PC-3 (cell line): ENCODE measurements at regions not wholly inside any gene's neighbourhood (a gene's known extent, or its start where the extent isn't known, plus 50 kb on each side); places are given as distances from the start of the nearest gene placed in this dataset.
A peak's percentile ranks its signal among the peaks of the same experiment; 100 is the strongest.

Source experiments
- ATAC-seq: fragments of 200-7000 bp; cut with Tn5 transposase; 2 replicates; pipeline ENCODE4 v1.9.1; 2020; ENCODE audit warnings: mild to moderate bottlenecking, moderate library complexity
- BruUV-seq: library from RNA; stranded (reverse); fragments of 400-500 nt; replicated peaks from 2 replicates; lab custom pipeline; 2021; lab: Mats Ljungman, UMichigan
- CTCF ChIA-PET: fragments of 300-600 bp; sonication (Branson Sonifier 250); formaldehyde crosslinking; loops from one replicate; lab custom pipeline; 2022; ENCODE audit warnings: antibody characterized with exemption; lab: Charles Lee
- POLR2A ChIA-PET: fragments of 300-600 bp; sonication (Branson Sonifier 250); formaldehyde crosslinking; loops from one replicate; lab custom pipeline; 2022; ENCODE audit warnings: antibody characterized with exemption; ENCODE audit not compliant: unreplicated experiment; lab: Charles Lee
- DNase-seq: peaks from one replicate; pipeline ENCODE4 v3.0.0-alpha.2; 2015
- H2AFZ ChIP-seq: fragments of 300-600 bp; sonication (generic); 2 replicates; pipeline ENCODE4 v1.6.0; 2016; ENCODE audit warnings: antibody characterized with exemption, low read length
- H3F3A ChIP-seq: fragments of 300-600 bp; sonication (generic); one replicate; pipeline ENCODE4 v1.6.0; 2017; ENCODE audit warnings: antibody characterized with exemption, low read length, control low read depth, mild to moderate bottlenecking; ENCODE audit not compliant: unreplicated experiment
- H3K27ac ChIP-seq: fragments of 300-600 bp; sonication (generic); 2 replicates; pipeline ENCODE4 v1.5.1; 2016; ENCODE audit warnings: mild to moderate bottlenecking, low read length
- H3K27me3 ChIP-seq: fragments of 300-600 bp; sonication (generic); 2 replicates; pipeline ENCODE4 v1.6.1; 2016; ENCODE audit warnings: low read length, mixed read lengths
- H3K36me3 ChIP-seq: fragments of 300-600 bp; sonication (generic); 2 replicates; pipeline ENCODE4 v1.6.1; 2016; ENCODE audit warnings: low read depth, mixed run types, low read length, mixed read lengths
- H3K4me1 ChIP-seq: fragments of 300-600 bp; sonication (generic); 2 replicates; pipeline ENCODE4 v1.5.1; 2016; ENCODE audit warnings: low read length; ENCODE audit not compliant: insufficient read depth
- H3K4me2 ChIP-seq: fragments of 300-600 bp; sonication (generic); 2 replicates; pipeline ENCODE4 v1.6.0; 2016; ENCODE audit warnings: low read length
- H3K4me3 ChIP-seq: fragments of 300-600 bp; sonication (generic); 2 replicates; pipeline ENCODE4 v1.5.1; 2016; ENCODE audit warnings: mild to moderate bottlenecking, low read length, mixed read lengths
- H3K79me2 ChIP-seq: fragments of 300-600 bp; sonication (generic); 2 replicates; pipeline ENCODE4 v1.6.1; 2017; ENCODE audit warnings: low read length, mixed read lengths
- H3K9ac ChIP-seq: fragments of 300-600 bp; sonication (generic); 2 replicates; pipeline ENCODE4 v1.6.0; 2016; ENCODE audit warnings: mild to moderate bottlenecking, low read length
- H3K9me2 ChIP-seq: fragments of 300-600 bp; sonication (generic); replicated peaks from 2 replicates; pipeline ENCODE4 v1.6.1; 2016; ENCODE audit warnings: mixed run types, low read length, mixed read lengths
- H3K9me3 ChIP-seq: fragments of 300-600 bp; sonication (generic); 2 replicates; pipeline ENCODE4 v1.6.1; 2016; ENCODE audit warnings: low read length, mixed read lengths
- H4K20me1 ChIP-seq: fragments of 300-600 bp; sonication (generic); 2 replicates; pipeline ENCODE4 v1.6.1; 2016; ENCODE audit warnings: low read length, mixed read lengths
- EZH2 ChIP-seq: fragments of 300-600 bp; sonication (generic); IDR thresholded peaks from one replicate; pipeline ENCODE4 v1.6.1; 2017; ENCODE audit warnings: antibody characterized with exemption, mild to moderate bottlenecking, low read length; ENCODE audit not compliant: unreplicated experiment
- EZH2phosphoT487 ChIP-seq: fragments of 300-600 bp; sonication (generic); IDR thresholded peaks from 2 replicates; pipeline ENCODE4 v1.6.1; 2018; ENCODE audit warnings: mild to moderate bottlenecking, antibody characterized with exemption, low read length, borderline replicate concordance
- intact Hi-C: fragments of 100-400 bp; cut with micrococcal nuclease; formaldehyde crosslinking; loops from 2 replicates; pipeline ENCODE4 v1.9.0; 2023
- TF ChIP-seq, protein P1 (sequence below): fragments of 300-600 bp; sonication (generic); conservative IDR thresholded peaks from 2 replicates; pipeline ENCODE4 v1.5.1; 2017; ENCODE audit warnings: antibody characterized with exemption, low read depth, mild to moderate bottlenecking, low read length

DNA sequence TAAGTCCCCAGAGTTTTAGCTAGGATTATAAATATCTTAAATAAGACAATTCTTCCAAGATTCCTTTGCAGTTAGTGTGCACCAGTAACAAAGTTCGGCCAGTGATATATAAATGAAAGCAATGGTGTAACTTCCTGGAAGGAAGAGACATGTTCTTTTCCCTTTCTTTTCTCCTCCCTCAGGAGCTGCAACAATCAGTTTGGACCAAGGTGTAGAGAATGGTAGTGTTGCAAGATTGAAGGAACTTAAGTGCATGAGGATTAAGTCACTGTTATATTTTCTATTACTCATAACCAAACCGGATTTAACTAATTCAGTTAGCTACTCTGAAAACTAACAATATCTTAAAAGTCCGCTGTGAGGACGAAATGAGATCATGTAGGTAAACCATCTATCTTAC, 68.9 kb upstream of the KCNJ16 start:
- Histone ChIP-seq H3K4me3 (peak overlapping the region; percentile 16; the same call in 1 of the 2 replicates), H3K9me2 (no peaks in the 10 kb centered on the region), H3K4me1 (peaks cover 19% of the 10 kb centered on the region), H3K36me3 (no peaks in the 10 kb centered on the region), H3K4me2 (peak overlapping the region; percentile 60), H3K27ac (peak overlapping the region; percentile 35), H3K79me2 (no peaks in the 10 kb centered on the region), H4K20me1 (no peaks in the 10 kb centered on the region), H3F3A (no peaks in the 10 kb centered on the region), H3K9me3 (no peaks in the 10 kb centered on the region), H2AFZ (peak overlapping the region; percentile 27), H3K9ac (no peak overlapping the region), H3K27me3 (no peaks in the 10 kb centered on the region)
- no TSS peak for BruUV-seq
- ChIA-PET CTCF (no interaction called here), POLR2A (no interaction called here)
- intact Hi-C loops = loop anchor here (5.0 kb wide), 1 partner anchor 41 kb away; no protein-coding TSS in a partner anchor
- ATAC-seq (peak; percentile 98), DNase-seq (peak; percentile 83)
- no peak for TF ChIP-seq EZH2phosphoT487
- TF ChIP-seq, protein P1, sequence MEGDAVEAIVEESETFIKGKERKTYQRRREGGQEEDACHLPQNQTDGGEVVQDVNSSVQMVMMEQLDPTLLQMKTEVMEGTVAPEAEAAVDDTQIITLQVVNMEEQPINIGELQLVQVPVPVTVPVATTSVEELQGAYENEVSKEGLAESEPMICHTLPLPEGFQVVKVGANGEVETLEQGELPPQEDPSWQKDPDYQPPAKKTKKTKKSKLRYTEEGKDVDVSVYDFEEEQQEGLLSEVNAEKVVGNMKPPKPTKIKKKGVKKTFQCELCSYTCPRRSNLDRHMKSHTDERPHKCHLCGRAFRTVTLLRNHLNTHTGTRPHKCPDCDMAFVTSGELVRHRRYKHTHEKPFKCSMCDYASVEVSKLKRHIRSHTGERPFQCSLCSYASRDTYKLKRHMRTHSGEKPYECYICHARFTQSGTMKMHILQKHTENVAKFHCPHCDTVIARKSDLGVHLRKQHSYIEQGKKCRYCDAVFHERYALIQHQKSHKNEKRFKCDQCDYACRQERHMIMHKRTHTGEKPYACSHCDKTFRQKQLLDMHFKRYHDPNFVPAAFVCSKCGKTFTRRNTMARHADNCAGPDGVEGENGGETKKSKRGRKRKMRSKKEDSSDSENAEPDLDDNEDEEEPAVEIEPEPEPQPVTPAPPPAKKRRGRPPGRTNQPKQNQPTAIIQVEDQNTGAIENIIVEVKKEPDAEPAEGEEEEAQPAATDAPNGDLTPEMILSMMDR = no peak
- no peak for TF ChIP-seq EZH2

DNA sequence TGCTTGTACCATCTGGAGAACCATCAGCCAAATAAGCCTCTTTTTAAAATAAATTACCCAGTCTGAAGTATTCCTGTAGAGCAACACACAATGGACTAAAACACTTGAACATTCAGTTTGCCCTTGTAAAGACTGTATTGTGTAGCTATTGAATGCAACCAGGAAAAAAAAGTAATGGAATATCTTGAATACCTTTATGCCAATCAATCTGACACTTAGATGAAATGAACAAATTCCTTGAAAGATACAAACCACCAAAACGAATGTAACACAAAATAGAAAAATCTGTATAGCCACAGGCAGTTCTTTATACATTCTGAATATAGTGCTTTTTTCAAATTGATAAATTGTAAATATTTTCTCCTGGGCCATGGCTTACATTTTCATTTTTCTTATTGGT, 63.3 kb upstream of the KCNJ16 start:
- no peaks in the 10 kb centered on the region for H3K79me2 ChIP-seq
- H3K9me3 ChIP-seq = no peaks in the 10 kb centered on the region
- H3K36me3 ChIP-seq = no peaks in the 10 kb centered on the region
- ATAC-seq (no peak), DNase-seq (no peak)
- no peak overlapping the region for H3K4me3 ChIP-seq
- no peaks in the 10 kb centered on the region for H3K27me3 ChIP-seq
- CTCF ChIA-PET = no interaction called here
- no peaks in the 10 kb centered on the region for H4K20me1 ChIP-seq
- H3K9ac ChIP-seq = no peak overlapping the region
- no peaks in the 10 kb centered on the region for H3K9me2 ChIP-seq
- intact Hi-C loops = no loop called here
- H3F3A ChIP-seq = no peaks in the 10 kb centered on the region
- H3K4me2 ChIP-seq = no peak overlapping the region
- H2AFZ ChIP-seq = no peak overlapping the region
- POLR2A ChIA-PET = no interaction called here
- no TSS peak for BruUV-seq
- H3K4me1 ChIP-seq = peaks cover 2% of the 10 kb centered on the region
- H3K27ac ChIP-seq = no peak overlapping the region
- TF ChIP-seq, protein P1 = no peak
- no peak for TF ChIP-seq EZH2
- TF ChIP-seq EZH2phosphoT487 = no peak

DNA sequence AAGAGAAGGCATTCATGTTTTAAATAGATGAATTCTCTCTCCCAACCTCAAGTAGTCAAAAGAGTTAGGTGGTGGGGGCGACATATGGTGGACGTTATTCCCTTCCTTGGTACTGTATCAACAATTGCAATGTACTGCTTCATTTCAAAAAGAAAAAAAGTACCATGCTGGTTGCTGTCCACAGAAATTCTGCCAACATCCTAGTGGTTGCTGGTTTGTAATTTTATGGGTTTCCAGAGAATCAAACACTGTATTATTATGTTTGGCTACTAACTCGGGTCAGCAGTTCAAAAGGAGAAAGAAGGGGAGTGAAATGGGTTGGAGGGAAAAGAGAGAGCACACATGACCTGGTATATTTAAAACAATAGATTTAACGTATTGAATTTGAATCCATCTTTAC, 61.1 kb upstream of the KCNJ16 start:
- intact Hi-C loops = no loop called here
- Histone ChIP-seq H4K20me1 (no peaks in the 10 kb centered on the region), H3K27me3 (no peaks in the 10 kb centered on the region), H3K9me3 (no peaks in the 10 kb centered on the region), H3K4me2 (no peak overlapping the region), H3F3A (no peaks in the 10 kb centered on the region), H3K27ac (no peak overlapping the region), H3K4me1 (no peaks in the 10 kb centered on the region), H3K79me2 (no peaks in the 10 kb centered on the region), H3K36me3 (no peaks in the 10 kb centered on the region), H3K4me3 (no peak overlapping the region), H3K9me2 (no peaks in the 10 kb centered on the region), H2AFZ (no peak overlapping the region), H3K9ac (no peak overlapping the region)
- DNase-seq = no peak
- ChIA-PET CTCF (no interaction called here), POLR2A (no interaction called here)
- no TSS peak for BruUV-seq
- ATAC-seq = no peak
- TF ChIP-seq EZH2phosphoT487 (no peak), EZH2 (no peak)
- TF ChIP-seq, protein P1 = no peak
